ENCODE measurements at regions not wholly inside any gene's neighbourhood (a gene's known extent, or its start where the extent isn't known, plus 50 kb on each side); places are given as distances from the start of the nearest gene placed in this dataset.

GRCh38 chr2:129797489-129798300, 181.8 kb upstream of the RAB6C start:
- Histone ChIP-seq H3K4me3 (no peak overlapping the region), H3K27me3 (ENCODE audit: low read depth) (peaks cover 61% of the 10 kb centered on the region), H3K27ac (replicated peaks) (no peak overlapping the region), H3K9me3 (replicated peaks) (no peaks in the 10 kb centered on the region), H3K36me3 (no peaks in the 10 kb centered on the region), H3K4me1 (no peaks in the 10 kb centered on the region)
- intact Hi-C loops (cut with micrococcal nuclease): no loop called here
- TF ChIP-seq CTCF (IDR thresholded peaks at IDR 0.05; ENCODE audit: borderline replicate concordance): no peak
- DNase-seq: no peak

- Histone ChIP-seq H3K27me3 (ENCODE audit: low read depth) (peaks cover 66% of the 10 kb centered on the region), H3K4me3 (no peak overlapping the region), H3K4me1 (no peaks in the 10 kb centered on the region), H3K9me3 (replicated peaks) (no peaks in the 10 kb centered on the region), H3K27ac (replicated peaks) (no peak overlapping the region), H3K36me3 (no peaks in the 10 kb centered on the region)
- no peak for DNase-seq
- intact Hi-C loops (cut with micrococcal nuclease): no loop called here
- no peak for TF ChIP-seq CTCF (IDR thresholded peaks at IDR 0.05; ENCODE audit: borderline replicate concordance)
These were observed 181.2 kb upstream of the RAB6C start for GRCh38 chr2:129798301-129798581.

DNA sequence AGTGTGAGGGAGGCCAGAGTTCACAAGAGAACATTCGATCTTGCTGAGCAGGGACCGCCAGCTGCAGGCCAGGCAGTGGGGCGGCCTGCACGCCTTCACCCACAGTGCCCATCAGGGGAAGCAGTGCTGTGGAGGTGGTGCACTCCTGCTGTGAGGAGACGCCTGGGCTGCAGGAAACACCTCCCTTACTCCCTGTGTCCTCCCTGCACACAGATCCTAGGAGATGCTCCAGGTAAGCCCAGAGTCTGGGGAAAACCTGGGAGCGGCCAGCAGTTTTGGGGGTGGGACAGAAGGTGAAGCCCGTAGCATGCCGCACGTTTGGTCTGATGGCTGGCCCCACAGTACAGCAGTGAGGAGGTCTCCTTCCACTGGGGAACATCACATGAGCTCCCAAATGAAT, 180.8 kb upstream of the RAB6C start:
- no peak for DNase-seq
- H3K27ac ChIP-seq (replicated peaks): no peak overlapping the region
- intact Hi-C loops (cut with micrococcal nuclease): no loop called here
- TF ChIP-seq CTCF (IDR thresholded peaks at IDR 0.05; ENCODE audit: borderline replicate concordance): no peak
- no peak overlapping the region for H3K4me3 ChIP-seq
- H3K27me3 ChIP-seq (ENCODE audit: low read depth): peaks cover 68% of the 10 kb centered on the region
- no peaks in the 10 kb centered on the region for H3K4me1 ChIP-seq
- H3K36me3 ChIP-seq: no peaks in the 10 kb centered on the region
- no peaks in the 10 kb centered on the region for H3K9me3 ChIP-seq (replicated peaks)

- Histone ChIP-seq H3K27ac (replicated peaks) (no peak overlapping the region), H3K9me3 (replicated peaks) (no peaks in the 10 kb centered on the region), H3K4me3 (no peak overlapping the region), H3K27me3 (ENCODE audit: low read depth) (peaks cover 70% of the 10 kb centered on the region), H3K36me3 (no peaks in the 10 kb centered on the region), H3K4me1 (no peaks in the 10 kb centered on the region)
- intact Hi-C loops (cut with micrococcal nuclease): no loop called here
- DNase-seq: no peak
- TF ChIP-seq CTCF (IDR thresholded peaks at IDR 0.05; ENCODE audit: borderline replicate concordance): no peak
These were observed 180.2 kb upstream of the RAB6C start for GRCh38 chr2:129799036-129799958.

DNA sequence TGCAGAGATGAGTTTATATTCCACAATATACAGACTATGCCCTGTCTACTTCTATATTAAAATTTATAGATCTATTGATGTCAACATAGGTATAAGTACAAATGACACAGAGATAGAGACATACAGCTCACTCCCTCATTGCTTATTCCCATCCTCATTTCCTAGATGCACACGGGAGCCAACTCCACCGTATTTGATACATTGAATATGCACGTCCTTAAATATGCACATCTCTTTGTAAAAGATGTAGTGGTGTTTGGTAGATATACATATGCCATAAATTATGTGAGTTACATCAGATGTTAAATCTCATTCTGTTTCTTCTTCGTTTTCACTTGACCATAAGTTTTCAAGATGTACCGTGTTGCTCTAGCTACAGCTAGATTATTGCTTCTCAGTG, 179.2 kb upstream of the RAB6C start:
- Histone ChIP-seq H3K9me3 (replicated peaks) (no peaks in the 10 kb centered on the region), H3K4me3 (no peak overlapping the region), H3K4me1 (no peaks in the 10 kb centered on the region), H3K36me3 (no peaks in the 10 kb centered on the region), H3K27ac (replicated peaks) (no peak overlapping the region), H3K27me3 (ENCODE audit: low read depth) (peaks cover 70% of the 10 kb centered on the region)
- intact Hi-C loops (cut with micrococcal nuclease): no loop called here
- no peak for TF ChIP-seq CTCF (IDR thresholded peaks at IDR 0.05; ENCODE audit: borderline replicate concordance)
- DNase-seq: no peak

All from left ventricle myocardium inferior (tissue), 1 donor.